ENCODE measurements at regions not wholly inside any gene's neighbourhood (a gene's known extent, or its start where the extent isn't known, plus 50 kb on each side); places are given as distances from the start of the nearest gene placed in this dataset.

DNA sequence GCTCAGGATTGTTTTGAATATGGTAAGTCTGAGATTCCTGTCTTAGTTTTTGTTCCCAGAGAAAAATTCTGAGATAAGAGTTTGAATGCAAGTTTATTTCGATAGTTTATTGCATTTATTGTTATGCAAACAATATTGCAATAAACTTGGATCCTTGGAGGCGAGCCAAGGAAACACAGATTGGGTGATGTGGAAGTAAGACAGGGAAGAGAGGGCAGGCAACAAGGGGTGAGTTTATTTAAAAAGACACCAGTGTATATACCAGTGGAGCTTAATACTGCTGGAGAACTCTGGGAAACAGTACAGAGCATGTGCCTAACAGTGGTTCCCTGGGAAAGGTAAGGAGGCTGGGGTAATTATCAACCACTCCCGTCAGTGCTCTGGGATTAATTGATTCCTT is 87.5 kb upstream of the NEDD4L start:
- CTCF ChIA-PET: interaction anchor here (1.1 kb wide), 1 partner anchor 11 kb away, joined by 3 read pairs; no protein-coding TSS in a partner anchor
- TF ChIP-seq SRF (IDR thresholded peaks at IDR 0.05; ENCODE audit: low read depth): no peak
- TF ChIP-seq ATF3 (IDR thresholded peaks at IDR 0.05): no peak
- no peak for TF ChIP-seq EZH2phosphoT487 (IDR thresholded peaks at IDR 0.05; ENCODE audit: borderline replicate concordance)
- no peak for TF ChIP-seq JUND (IDR thresholded peaks at IDR 0.05)
- no peak for TF ChIP-seq FOSL1 (IDR thresholded peaks at IDR 0.05; ENCODE audit: low read depth)
- no peak for TF ChIP-seq SP1 (IDR thresholded peaks at IDR 0.05; ENCODE audit: low read depth)
- TF ChIP-seq CBX3 (IDR thresholded peaks at IDR 0.05; ENCODE audit: low read depth): no peak
- TF ChIP-seq RAD21 (IDR thresholded peaks at IDR 0.05; ENCODE audit: low read depth): no peak
- no peak for DNase-seq (ENCODE audit: low read depth, low spot score)
- no peak overlapping the region for H3K4me2 ChIP-seq (ENCODE audit: low read length)
- no peak overlapping the region for H3K9ac ChIP-seq (ENCODE audit: low read length)
- no peaks in the 10 kb centered on the region for H3K4me1 ChIP-seq (ENCODE audit: control insufficient read depth in 1 of 2, insufficient read depth in 2 of 2, low read length in 2 of 2)
- RAD21 ChIA-PET (ENCODE audit: low non-redundant PET in 1 of 2, low total read pairs in 2 of 2, uncharacterized antibody in 2 of 2, unreplicated experiment in 2 of 2): no interaction called here
- H3K9me2 ChIP-seq (ENCODE audit: insufficient read depth): no peaks in the 10 kb centered on the region
- peaks cover 3% of the 10 kb centered on the region; the same call in 1 of the 2 replicates for H3K27me3 ChIP-seq (ENCODE audit: insufficient read depth, low read length)
- H3K27ac ChIP-seq (ENCODE audit: low read depth, low read length): no peak overlapping the region
- POLR2A ChIA-PET: no interaction called here
- no peak for ATAC-seq
- H4K20me1 ChIP-seq (ENCODE audit: insufficient read depth): no peaks in the 10 kb centered on the region
- no peak overlapping the region for H3K4me3 ChIP-seq (replicated peaks in 1 of 2; ENCODE audit: low read depth in 1 of 2, low read length in 2 of 2)
- no peaks in the 10 kb centered on the region for H3K79me2 ChIP-seq (ENCODE audit: insufficient read depth, low read length)
- H2AFZ ChIP-seq (ENCODE audit: low read depth, low read length, poor library complexity, severe bottlenecking): no peak overlapping the region
- intact Hi-C loops (cut with micrococcal nuclease): loop anchor here (5.0 kb wide), 2 partner anchors 74 to 86 kb away; partner anchors contain the start of gene NEDD4L
- BruUV-seq (replicated peaks): no TSS peak
- H3K9me3 ChIP-seq (ENCODE audit: control insufficient read depth in 1 of 2, insufficient read depth in 1 of 2, low read depth in 1 of 2, low read length in 2 of 2): no peaks in the 10 kb centered on the region
- no peaks in the 10 kb centered on the region for H3K36me3 ChIP-seq (ENCODE audit: control insufficient read depth in 1 of 2, insufficient read depth in 2 of 2, low read length in 2 of 2)

DNA sequence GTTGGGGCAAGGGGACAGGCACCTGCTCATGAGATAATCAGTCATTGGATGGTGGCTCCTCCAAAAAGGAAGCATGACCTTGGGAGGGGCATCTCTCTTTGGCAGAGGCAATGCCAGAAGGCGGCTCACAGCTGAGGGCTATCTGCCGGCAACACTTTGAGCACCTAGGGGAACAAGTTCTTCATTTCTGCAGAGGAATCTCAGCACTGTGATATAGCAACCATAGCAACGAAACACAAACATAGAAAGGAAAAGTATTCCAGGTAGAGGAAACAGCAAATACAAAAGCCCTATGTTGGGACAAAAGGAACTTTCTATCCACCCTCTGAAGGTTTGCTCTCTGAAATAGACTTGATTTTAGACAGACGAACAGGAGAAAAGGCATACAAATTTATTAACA is 89.1 kb upstream of the NEDD4L start:
- no TSS peak for BruUV-seq (replicated peaks)
- ATAC-seq: no peak
- intact Hi-C loops (cut with micrococcal nuclease): loop anchor here (5.0 kb wide), 2 partner anchors 73 to 87 kb away; partner anchors contain the start of gene NEDD4L
- TF ChIP-seq ATF3 (IDR thresholded peaks at IDR 0.05) (no peak), RAD21 (IDR thresholded peaks at IDR 0.05; ENCODE audit: low read depth) (no peak), POLR2A (IDR thresholded peaks at IDR 0.05; ENCODE audit: borderline replicate concordance, extremely low read depth, insufficient read depth, insufficient read length) (no peak), CEBPB (IDR thresholded peaks at IDR 0.05; ENCODE audit: low read depth) (no peak), CBX3 (IDR thresholded peaks at IDR 0.05; ENCODE audit: low read depth) (no peak), JUND (IDR thresholded peaks at IDR 0.05) (no peak), EZH2phosphoT487 (IDR thresholded peaks at IDR 0.05; ENCODE audit: borderline replicate concordance) (no peak), REST (IDR thresholded peaks at IDR 0.05; ENCODE audit: low read depth) (no peak), EGR1 (IDR thresholded peaks at IDR 0.05; ENCODE audit: low read depth) (no peak), ZNF274 (IDR thresholded peaks at IDR 0.05; ENCODE audit: low read depth, low read length) (no peak), SIN3A (IDR thresholded peaks at IDR 0.05; ENCODE audit: low read depth) (no peak), MAX (IDR thresholded peaks at IDR 0.05) (no peak)
- TF ChIP-seq, protein P1, sequence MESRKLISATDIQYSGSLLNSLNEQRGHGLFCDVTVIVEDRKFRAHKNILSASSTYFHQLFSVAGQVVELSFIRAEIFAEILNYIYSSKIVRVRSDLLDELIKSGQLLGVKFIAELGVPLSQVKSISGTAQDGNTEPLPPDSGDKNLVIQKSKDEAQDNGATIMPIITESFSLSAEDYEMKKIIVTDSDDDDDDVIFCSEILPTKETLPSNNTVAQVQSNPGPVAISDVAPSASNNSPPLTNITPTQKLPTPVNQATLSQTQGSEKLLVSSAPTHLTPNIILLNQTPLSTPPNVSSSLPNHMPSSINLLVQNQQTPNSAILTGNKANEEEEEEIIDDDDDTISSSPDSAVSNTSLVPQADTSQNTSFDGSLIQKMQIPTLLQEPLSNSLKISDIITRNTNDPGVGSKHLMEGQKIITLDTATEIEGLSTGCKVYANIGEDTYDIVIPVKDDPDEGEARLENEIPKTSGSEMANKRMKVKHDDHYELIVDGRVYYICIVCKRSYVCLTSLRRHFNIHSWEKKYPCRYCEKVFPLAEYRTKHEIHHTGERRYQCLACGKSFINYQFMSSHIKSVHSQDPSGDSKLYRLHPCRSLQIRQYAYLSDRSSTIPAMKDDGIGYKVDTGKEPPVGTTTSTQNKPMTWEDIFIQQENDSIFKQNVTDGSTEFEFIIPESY (IDR thresholded peaks at IDR 0.05; ENCODE audit: extremely low read depth, insufficient replicate concordance, low read length): no peak

More for the DNA sequence above, 89.1 kb upstream of the NEDD4L start:
- RAD21 ChIA-PET (ENCODE audit: low non-redundant PET in 1 of 2, low total read pairs in 2 of 2, uncharacterized antibody in 2 of 2, unreplicated experiment in 2 of 2): no interaction called here
- Histone ChIP-seq H3K79me2 (ENCODE audit: insufficient read depth, low read length) (no peaks in the 10 kb centered on the region), H2AFZ (ENCODE audit: low read depth, low read length, poor library complexity, severe bottlenecking) (no peak overlapping the region), H3K27ac (ENCODE audit: low read depth, low read length) (no peak overlapping the region), H3K4me2 (ENCODE audit: low read length) (no peak overlapping the region), H4K20me1 (ENCODE audit: insufficient read depth) (no peaks in the 10 kb centered on the region), H3K27me3 (ENCODE audit: insufficient read depth, low read length) (peaks cover 3% of the 10 kb centered on the region; the same call in 1 of the 2 replicates), H3K9me2 (ENCODE audit: insufficient read depth) (no peaks in the 10 kb centered on the region), H3K4me3 (replicated peaks in 1 of 2; ENCODE audit: low read depth in 1 of 2, low read length in 2 of 2) (no peak overlapping the region), H3K4me1 (ENCODE audit: control insufficient read depth in 1 of 2, insufficient read depth in 2 of 2, low read length in 2 of 2) (no peaks in the 10 kb centered on the region), H3K36me3 (ENCODE audit: control insufficient read depth in 1 of 2, insufficient read depth in 2 of 2, low read length in 2 of 2) (no peaks in the 10 kb centered on the region), H3K9me3 (ENCODE audit: control insufficient read depth in 1 of 2, insufficient read depth in 1 of 2, low read depth in 1 of 2, low read length in 2 of 2) (no peaks in the 10 kb centered on the region), H3K9ac (ENCODE audit: low read length) (no peak overlapping the region)
- CTCF ChIA-PET: no interaction called here
- DNase-seq (ENCODE audit: low read depth, low spot score): no peak
- POLR2A ChIA-PET: no interaction called here
